SU-DHL-6 (cell line): ENCODE measurements at regions not wholly inside any gene's neighbourhood (a gene's known extent, or its start where the extent isn't known, plus 50 kb on each side); places are given as distances from the start of the nearest gene placed in this dataset.

Source experiments
- H2AFZ ChIP-seq: fragments of 200-600 bp; sonication (generic); 2 replicates; pipeline ENCODE4 v1.6.1; 2014; ENCODE audit warnings: low read depth, mild to moderate bottlenecking, moderate library complexity, mixed read lengths, antibody characterized with exemption, low read length; ENCODE audit not compliant: severe bottlenecking
- H3F3A ChIP-seq: fragments of 200-600 bp; shearing (Covaris generic); 2 replicates; pipeline ENCODE4 v1.6.0; 2016; ENCODE audit warnings: antibody characterized with exemption, mild to moderate bottlenecking; ENCODE audit not compliant: insufficient read depth
- H3K27ac ChIP-seq: fragments of 200-600 bp; sonication (generic); 2 replicates; pipeline ENCODE4 v1.5.1; 2016; ENCODE audit warnings: low read depth, mild to moderate bottlenecking, low read length, moderate library complexity, mixed read lengths
- H3K27me3 ChIP-seq: fragments of 200-600 bp; sonication (generic), shearing (Covaris generic); 2 replicates; pipeline ENCODE4 v1.6.0; 2014; ENCODE audit warnings: mild to moderate bottlenecking, low read length
- H3K36me3 ChIP-seq: fragments of 200-600 bp; sonication (generic); 2 replicates; pipeline ENCODE4 v1.6.1; 2014; ENCODE audit warnings: mild to moderate bottlenecking, low read length, mixed read lengths
- H3K4me2 ChIP-seq: fragments of 300-600, 200-600 bp; shearing (Covaris generic), sonication (generic); 2 replicates; pipeline ENCODE4 v1.6.0; 2014; ENCODE audit warnings: low read length, low read depth, mild to moderate bottlenecking; ENCODE audit not compliant: poor library complexity, severe bottlenecking
- H3K4me3 ChIP-seq: fragments of 200-600 bp; sonication (generic); 2 replicates; pipeline ENCODE4 v1.5.1; 2014; ENCODE audit warnings: antibody characterized with exemption, low read length, mild to moderate bottlenecking, mixed read lengths; ENCODE audit not compliant: insufficient read depth, poor library complexity, severe bottlenecking
- H3K79me2 ChIP-seq: fragments of 200-600 bp; sonication (generic); 2 replicates; pipeline ENCODE4 v1.6.1; 2014; ENCODE audit warnings: mild to moderate bottlenecking, low read length, moderate library complexity; ENCODE audit not compliant: insufficient read depth
- H3K9ac ChIP-seq: fragments of 200-600 bp; sonication (generic); 2 replicates; pipeline ENCODE4 v1.7.0; 2014; ENCODE audit warnings: mild to moderate bottlenecking, low read length
- H3K9me2 ChIP-seq: fragments of 200-600 bp; sonication (generic); replicated peaks from 2 replicates; pipeline ENCODE4 v1.6.1; 2014; ENCODE audit warnings: low read length; ENCODE audit not compliant: insufficient read depth
- H3K9me3 ChIP-seq: fragments of 200-600 bp; sonication (generic); 2 replicates; pipeline ENCODE4 v1.6.1; 2014; ENCODE audit warnings: low read length, mixed read lengths; ENCODE audit not compliant: insufficient read depth
- H4K20me1 ChIP-seq: fragments of 200-600 bp; sonication (generic); 2 replicates; pipeline ENCODE4 v1.6.1; 2014; ENCODE audit warnings: low read depth, mild to moderate bottlenecking, antibody characterized with exemption, low read length, moderate library complexity, mixed read lengths
- CTCF ChIP-seq: fragments of 200-600 bp; sonication (generic); IDR thresholded peaks from one replicate; pipeline ENCODE4 v1.5.1; 2017; ENCODE audit warnings: antibody characterized with exemption, mild to moderate bottlenecking, low read length, moderate library complexity; ENCODE audit not compliant: insufficient read depth, poor library complexity, severe bottlenecking
- EZH2phosphoT487 ChIP-seq: fragments of 200-600 bp; sonication (generic), shearing (Covaris generic); conservative IDR thresholded peaks from 2 replicates; pipeline ENCODE4 v1.6.1; 2018; ENCODE audit warnings: mild to moderate bottlenecking, antibody characterized with exemption, low read length, moderate library complexity, mixed read lengths

GRCh38 chr6:25227854-25228253 lies 51.3 kb upstream of the CARMIL1 start:
- Histone ChIP-seq H3K36me3 (no peaks in the 10 kb centered on the region), H3K9me3 (no peaks in the 10 kb centered on the region), H3K4me3 (no peak overlapping the region), H2AFZ (no peak overlapping the region), H4K20me1 (no peaks in the 10 kb centered on the region), H3K4me2 (no peak overlapping the region), H3K79me2 (no peaks in the 10 kb centered on the region), H3K27ac (no peak overlapping the region), H3F3A (no peaks in the 10 kb centered on the region), H3K9me2 (no peaks in the 10 kb centered on the region), H3K9ac (no peak overlapping the region), H3K27me3 (no peaks in the 10 kb centered on the region)
- TF ChIP-seq EZH2phosphoT487 = no peak
- no peak for TF ChIP-seq CTCF
